HL-60 (cell line): ENCODE measurements at regions not wholly inside any gene's neighbourhood (a gene's known extent, or its start where the extent isn't known, plus 50 kb on each side); places are given as distances from the start of the nearest gene placed in this dataset.

ENCODE experiments used
- GABPA ChIP-seq: IDR thresholded peaks from 2 replicates; pipeline ENCODE4 v1.6.1; 2012; ENCODE audit warnings: low read depth
- POLR2AphosphoS5 ChIP-seq: IDR thresholded peaks from 2 replicates; pipeline ENCODE4 v1.6.1; 2012; ENCODE audit warnings: low read depth
- SPI1 ChIP-seq: IDR thresholded peaks from 2 replicates; pipeline ENCODE4 v1.6.1; 2012; ENCODE audit warnings: low read depth, mild to moderate bottlenecking, borderline replicate concordance
- TF ChIP-seq, protein P1 (sequence below): IDR thresholded peaks from one replicate; pipeline ENCODE4 v1.5.1; 2011; ENCODE audit warnings: low read length, control low read depth, inconsistent platforms; ENCODE audit not compliant: insufficient read depth
- TF ChIP-seq, protein P2 (sequence below): IDR thresholded peaks from 2 replicates; pipeline ENCODE4 v1.6.1; 2012; ENCODE audit warnings: low read depth; ENCODE audit not compliant: insufficient replicate concordance

DNA sequence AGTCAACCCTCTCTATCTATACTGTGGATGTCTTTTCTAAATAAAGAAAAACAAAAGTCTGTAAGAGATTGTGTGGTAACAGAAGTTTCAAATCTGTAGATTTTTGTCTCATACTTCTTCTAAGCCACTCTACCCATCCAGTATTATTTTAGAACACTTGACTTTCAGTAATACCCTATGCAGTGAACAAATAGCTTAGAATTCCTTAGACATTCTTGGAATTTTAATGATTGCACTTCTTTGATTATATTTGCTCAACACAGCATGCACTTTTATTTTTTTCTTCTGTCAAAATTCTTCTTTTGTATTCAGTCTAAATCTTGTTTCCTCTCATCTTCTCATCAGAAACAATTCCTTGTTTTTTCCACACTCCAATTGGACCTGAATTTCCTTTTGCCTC lies 1080.2 kb downstream of the SUCLG1 start:
- TF ChIP-seq POLR2AphosphoS5 (no peak), SPI1 (no peak), GABPA (no peak)
- TF ChIP-seq, protein P1, sequence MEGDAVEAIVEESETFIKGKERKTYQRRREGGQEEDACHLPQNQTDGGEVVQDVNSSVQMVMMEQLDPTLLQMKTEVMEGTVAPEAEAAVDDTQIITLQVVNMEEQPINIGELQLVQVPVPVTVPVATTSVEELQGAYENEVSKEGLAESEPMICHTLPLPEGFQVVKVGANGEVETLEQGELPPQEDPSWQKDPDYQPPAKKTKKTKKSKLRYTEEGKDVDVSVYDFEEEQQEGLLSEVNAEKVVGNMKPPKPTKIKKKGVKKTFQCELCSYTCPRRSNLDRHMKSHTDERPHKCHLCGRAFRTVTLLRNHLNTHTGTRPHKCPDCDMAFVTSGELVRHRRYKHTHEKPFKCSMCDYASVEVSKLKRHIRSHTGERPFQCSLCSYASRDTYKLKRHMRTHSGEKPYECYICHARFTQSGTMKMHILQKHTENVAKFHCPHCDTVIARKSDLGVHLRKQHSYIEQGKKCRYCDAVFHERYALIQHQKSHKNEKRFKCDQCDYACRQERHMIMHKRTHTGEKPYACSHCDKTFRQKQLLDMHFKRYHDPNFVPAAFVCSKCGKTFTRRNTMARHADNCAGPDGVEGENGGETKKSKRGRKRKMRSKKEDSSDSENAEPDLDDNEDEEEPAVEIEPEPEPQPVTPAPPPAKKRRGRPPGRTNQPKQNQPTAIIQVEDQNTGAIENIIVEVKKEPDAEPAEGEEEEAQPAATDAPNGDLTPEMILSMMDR, result no peak
- TF ChIP-seq, protein P2, sequence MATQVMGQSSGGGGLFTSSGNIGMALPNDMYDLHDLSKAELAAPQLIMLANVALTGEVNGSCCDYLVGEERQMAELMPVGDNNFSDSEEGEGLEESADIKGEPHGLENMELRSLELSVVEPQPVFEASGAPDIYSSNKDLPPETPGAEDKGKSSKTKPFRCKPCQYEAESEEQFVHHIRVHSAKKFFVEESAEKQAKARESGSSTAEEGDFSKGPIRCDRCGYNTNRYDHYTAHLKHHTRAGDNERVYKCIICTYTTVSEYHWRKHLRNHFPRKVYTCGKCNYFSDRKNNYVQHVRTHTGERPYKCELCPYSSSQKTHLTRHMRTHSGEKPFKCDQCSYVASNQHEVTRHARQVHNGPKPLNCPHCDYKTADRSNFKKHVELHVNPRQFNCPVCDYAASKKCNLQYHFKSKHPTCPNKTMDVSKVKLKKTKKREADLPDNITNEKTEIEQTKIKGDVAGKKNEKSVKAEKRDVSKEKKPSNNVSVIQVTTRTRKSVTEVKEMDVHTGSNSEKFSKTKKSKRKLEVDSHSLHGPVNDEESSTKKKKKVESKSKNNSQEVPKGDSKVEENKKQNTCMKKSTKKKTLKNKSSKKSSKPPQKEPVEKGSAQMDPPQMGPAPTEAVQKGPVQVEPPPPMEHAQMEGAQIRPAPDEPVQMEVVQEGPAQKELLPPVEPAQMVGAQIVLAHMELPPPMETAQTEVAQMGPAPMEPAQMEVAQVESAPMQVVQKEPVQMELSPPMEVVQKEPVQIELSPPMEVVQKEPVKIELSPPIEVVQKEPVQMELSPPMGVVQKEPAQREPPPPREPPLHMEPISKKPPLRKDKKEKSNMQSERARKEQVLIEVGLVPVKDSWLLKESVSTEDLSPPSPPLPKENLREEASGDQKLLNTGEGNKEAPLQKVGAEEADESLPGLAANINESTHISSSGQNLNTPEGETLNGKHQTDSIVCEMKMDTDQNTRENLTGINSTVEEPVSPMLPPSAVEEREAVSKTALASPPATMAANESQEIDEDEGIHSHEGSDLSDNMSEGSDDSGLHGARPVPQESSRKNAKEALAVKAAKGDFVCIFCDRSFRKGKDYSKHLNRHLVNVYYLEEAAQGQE, result no peak
